ENCODE measurements at regions not wholly inside any gene's neighbourhood (a gene's known extent, or its start where the extent isn't known, plus 50 kb on each side); places are given as distances from the start of the nearest gene placed in this dataset.

DNA sequence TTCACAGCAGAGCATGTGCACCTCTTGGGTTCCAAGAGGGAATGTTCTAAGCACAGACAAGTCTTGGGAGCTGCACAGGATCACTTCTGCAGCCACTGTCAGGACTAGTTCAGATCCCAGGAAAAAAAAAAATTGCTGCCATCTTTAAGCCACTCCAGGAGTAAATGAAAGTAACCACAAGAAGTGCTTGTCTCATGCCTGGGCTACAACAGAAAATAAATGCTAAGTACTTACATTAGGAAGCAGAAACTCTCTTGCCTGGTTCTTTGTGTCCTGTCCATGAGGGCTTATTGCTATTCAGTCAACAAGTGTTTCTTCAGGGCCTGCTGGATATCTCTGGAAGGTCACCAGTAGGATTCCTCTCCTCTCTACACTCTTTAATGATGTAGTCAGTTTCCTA, 176.1 kb downstream of the KTN1 start:
- no peak for DNase-seq
- H3K9me3 Mint-ChIP-seq, result no peaks in the 10 kb centered on the region
- H3K27me3 Mint-ChIP-seq, result peaks cover 4% of the 10 kb centered on the region
- POLR2A ChIA-PET, result no interaction called here
- ATAC-seq (ENCODE audit: low read depth), result no peak
- no peaks in the 10 kb centered on the region for H3K36me3 Mint-ChIP-seq
- H3K4me3 Mint-ChIP-seq, result no peak overlapping the region
- peaks cover 2% of the 10 kb centered on the region for H3K4me1 Mint-ChIP-seq
- H3K27ac Mint-ChIP-seq, result no peak overlapping the region

DNA sequence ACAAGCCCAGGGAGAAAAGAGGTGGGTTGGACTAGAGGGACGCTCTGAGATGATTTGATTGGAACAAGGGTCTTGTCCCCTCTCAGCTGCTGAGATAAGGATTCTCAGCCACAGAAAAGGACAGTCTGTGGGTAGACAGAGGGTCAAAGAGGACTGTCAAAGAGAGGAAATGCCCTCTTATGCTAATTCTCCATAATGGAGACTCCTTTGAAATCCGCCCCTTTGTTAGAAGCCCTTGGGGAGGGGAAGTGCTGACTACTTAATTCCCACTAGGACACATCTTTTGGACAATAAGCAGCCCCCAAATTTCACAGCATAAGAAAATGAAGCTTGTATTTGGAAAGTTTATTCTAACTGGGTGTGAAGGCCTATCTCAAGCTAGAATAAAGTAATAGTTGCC, 176.6 kb downstream of the KTN1 start:
- Mint-ChIP-seq H3K9me3 (no peaks in the 10 kb centered on the region), H3K27me3 (peaks cover 4% of the 10 kb centered on the region), H3K4me1 (peaks cover 2% of the 10 kb centered on the region), H3K4me3 (no peak overlapping the region), H3K36me3 (no peaks in the 10 kb centered on the region), H3K27ac (no peak overlapping the region)
- no peak for DNase-seq
- ATAC-seq (ENCODE audit: low read depth), result no peak
- POLR2A ChIA-PET, result no interaction called here

- POLR2A ChIA-PET, result no interaction called here
- DNase-seq (no peak), ATAC-seq (ENCODE audit: low read depth) (no peak)
- H3K4me1 Mint-ChIP-seq, result peaks cover 2% of the 10 kb centered on the region
- no peaks in the 10 kb centered on the region for H3K36me3 Mint-ChIP-seq
- H3K9me3 Mint-ChIP-seq, result no peaks in the 10 kb centered on the region
- H3K4me3 Mint-ChIP-seq, result no peak overlapping the region
- H3K27me3 Mint-ChIP-seq, result peaks cover 4% of the 10 kb centered on the region
- no peak overlapping the region for H3K27ac Mint-ChIP-seq
Observed at GRCh38 chr14:55758796-55759195, 178.8 kb downstream of the KTN1 start.

GRCh38 chr14:55760789-55761566, 181.0 kb downstream of the KTN1 start:
- DNase-seq (no peak), ATAC-seq (ENCODE audit: low read depth) (no peak)
- H3K36me3 Mint-ChIP-seq, result no peaks in the 10 kb centered on the region
- peaks cover 4% of the 10 kb centered on the region for H3K27me3 Mint-ChIP-seq
- H3K4me3 Mint-ChIP-seq, result no peak overlapping the region
- POLR2A ChIA-PET, result no interaction called here
- H3K27ac Mint-ChIP-seq, result no peak overlapping the region
- peaks cover 2% of the 10 kb centered on the region for H3K4me1 Mint-ChIP-seq
- H3K9me3 Mint-ChIP-seq, result no peaks in the 10 kb centered on the region

- DNase-seq (no peak), ATAC-seq (ENCODE audit: low read depth) (no peak)
- Mint-ChIP-seq H3K4me1 (no peaks in the 10 kb centered on the region), H3K27ac (no peak overlapping the region), H3K27me3 (peaks cover 4% of the 10 kb centered on the region), H3K4me3 (no peak overlapping the region), H3K36me3 (no peaks in the 10 kb centered on the region), H3K9me3 (no peaks in the 10 kb centered on the region)
- POLR2A ChIA-PET, result no interaction called here
Observed at GRCh38 chr14:55761651-55762050, 181.6 kb downstream of the KTN1 start.

DNA sequence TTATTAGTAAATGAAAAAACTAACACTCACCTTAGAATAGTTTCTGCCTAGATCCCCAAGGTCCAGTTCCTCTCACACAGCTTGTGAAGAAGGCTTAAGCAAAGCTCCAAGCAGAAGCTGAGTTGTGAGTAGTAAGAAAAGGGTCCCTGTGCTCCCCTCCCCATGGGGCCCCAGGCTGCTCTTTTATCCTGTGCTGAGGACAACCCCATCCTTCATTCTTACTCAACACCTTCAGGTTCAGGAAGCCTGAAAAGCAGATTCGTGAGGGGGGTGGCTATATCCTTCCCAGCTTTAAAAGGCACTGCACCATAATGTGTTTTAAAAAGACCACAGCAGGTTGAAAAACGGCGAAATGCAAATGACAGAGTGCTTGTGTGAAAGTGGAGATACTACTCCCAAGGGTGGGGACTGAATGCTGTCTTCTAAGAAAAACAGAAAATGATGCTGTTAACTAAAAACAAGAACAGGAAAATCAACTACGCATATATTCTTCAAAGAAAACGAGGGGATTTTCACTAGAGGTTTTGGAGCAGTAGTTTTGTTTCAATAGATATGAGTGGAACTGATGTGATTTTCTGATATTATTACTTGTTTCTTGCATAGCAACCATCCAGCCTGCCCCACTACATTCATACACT, 182.7 kb downstream of the KTN1 start:
- no peak for ATAC-seq (ENCODE audit: low read depth)

GRCh38 chr14:55764784-55765183, 184.8 kb downstream of the KTN1 start:
- Mint-ChIP-seq H3K27ac (no peak overlapping the region), H3K4me1 (no peaks in the 10 kb centered on the region), H3K36me3 (no peaks in the 10 kb centered on the region), H3K9me3 (no peaks in the 10 kb centered on the region), H3K27me3 (peaks cover 3% of the 10 kb centered on the region), H3K4me3 (no peak overlapping the region)
- no peak for DNase-seq
- POLR2A ChIA-PET, result no interaction called here
- no peak for ATAC-seq (ENCODE audit: low read depth)

More for the DNA sequence above, 182.7 kb downstream of the KTN1 start:
- POLR2A ChIA-PET, result no interaction called here
- no peaks in the 10 kb centered on the region for H3K9me3 Mint-ChIP-seq
- H3K4me1 Mint-ChIP-seq, result no peaks in the 10 kb centered on the region
- no peak overlapping the region for H3K27ac Mint-ChIP-seq
- peaks cover 4% of the 10 kb centered on the region for H3K27me3 Mint-ChIP-seq
- no peaks in the 10 kb centered on the region for H3K36me3 Mint-ChIP-seq
- H3K4me3 Mint-ChIP-seq, result no peak overlapping the region
- DNase-seq, result no peak

DNA sequence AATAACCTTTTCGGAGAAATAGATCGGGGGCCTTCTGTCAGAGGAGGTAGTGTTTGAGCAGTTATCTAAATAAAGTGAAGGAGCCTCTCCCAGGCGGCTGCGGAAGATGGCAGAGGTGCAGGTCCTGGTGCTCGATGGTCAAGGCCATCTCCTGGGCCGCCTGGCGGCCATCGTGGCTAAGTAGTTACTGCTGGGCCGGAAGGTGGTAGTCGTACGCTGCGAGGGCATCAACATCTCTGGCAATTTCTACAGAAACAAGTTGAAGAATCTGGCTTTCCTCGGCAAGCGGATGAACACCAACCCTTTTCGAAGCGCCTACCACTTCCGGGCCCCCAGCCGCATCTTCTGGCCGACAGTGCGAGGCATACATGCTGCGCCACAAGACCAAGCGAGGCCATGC, 186.1 kb downstream of the KTN1 start:
- Mint-ChIP-seq H3K4me1 (no peaks in the 10 kb centered on the region), H3K36me3 (no peaks in the 10 kb centered on the region), H3K27me3 (peaks cover 8% of the 10 kb centered on the region), H3K9me3 (no peaks in the 10 kb centered on the region), H3K4me3 (no peak overlapping the region), H3K27ac (no peak overlapping the region)
- ATAC-seq (ENCODE audit: low read depth), result no peak
- POLR2A ChIA-PET, result no interaction called here
- no peak for DNase-seq

DNA sequence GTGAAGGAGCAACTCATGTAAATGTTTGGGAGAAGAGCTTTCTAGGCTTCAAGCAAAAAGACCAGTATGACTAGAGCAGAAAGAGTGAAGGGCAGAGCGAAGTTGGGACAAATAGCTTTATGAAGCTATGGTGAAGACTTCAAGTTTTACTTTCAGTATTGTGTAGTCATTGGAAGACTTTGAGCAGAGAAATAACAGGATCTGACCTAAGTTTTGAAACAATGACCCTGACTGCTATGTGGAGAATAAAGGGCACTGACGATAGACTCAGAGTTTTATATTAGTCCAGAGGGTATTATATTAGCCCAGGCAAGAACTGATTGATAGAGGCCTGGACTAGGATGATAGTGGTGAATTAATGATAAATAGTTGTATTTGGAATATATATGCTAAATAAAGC, 187.3 kb downstream of the KTN1 start:
- DNase-seq, result no peak
- H3K27ac Mint-ChIP-seq, result no peak overlapping the region
- no peaks in the 10 kb centered on the region for H3K9me3 Mint-ChIP-seq

DNA sequence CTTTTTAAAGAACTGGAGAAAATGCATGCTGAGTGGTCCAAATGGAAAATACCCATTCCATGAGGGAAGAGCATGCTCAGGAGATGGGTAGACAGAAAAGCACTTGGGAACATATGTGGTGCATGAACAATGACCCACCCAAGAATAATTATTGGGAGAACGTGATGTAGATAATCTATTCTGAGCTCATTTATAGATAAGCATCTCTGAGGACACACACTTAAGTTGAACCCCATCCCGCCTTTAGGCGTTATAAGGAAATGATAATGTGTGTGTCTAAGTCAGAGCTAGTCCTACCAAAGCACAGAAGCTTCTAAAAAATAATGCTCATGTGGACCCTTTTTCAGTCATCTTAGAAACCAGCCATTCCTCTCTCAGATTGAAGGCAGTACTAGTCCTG, 189.9 kb downstream of the KTN1 start:
- H3K27ac Mint-ChIP-seq, result no peak overlapping the region
- H3K9me3 Mint-ChIP-seq, result no peaks in the 10 kb centered on the region
- H3K4me1 Mint-ChIP-seq, result no peaks in the 10 kb centered on the region
- POLR2A ChIA-PET, result no interaction called here
- DNase-seq (no peak), ATAC-seq (ENCODE audit: low read depth) (no peak)
- H3K4me3 Mint-ChIP-seq, result no peak overlapping the region
- peaks cover 11% of the 10 kb centered on the region for H3K27me3 Mint-ChIP-seq
- no peaks in the 10 kb centered on the region for H3K36me3 Mint-ChIP-seq

More for the DNA sequence above, 187.3 kb downstream of the KTN1 start:
- no peak for ATAC-seq (ENCODE audit: low read depth)
- Mint-ChIP-seq H3K36me3 (no peaks in the 10 kb centered on the region), H3K27me3 (peaks cover 11% of the 10 kb centered on the region), H3K4me1 (no peaks in the 10 kb centered on the region), H3K4me3 (no peak overlapping the region)
- POLR2A ChIA-PET, result no interaction called here

DNA sequence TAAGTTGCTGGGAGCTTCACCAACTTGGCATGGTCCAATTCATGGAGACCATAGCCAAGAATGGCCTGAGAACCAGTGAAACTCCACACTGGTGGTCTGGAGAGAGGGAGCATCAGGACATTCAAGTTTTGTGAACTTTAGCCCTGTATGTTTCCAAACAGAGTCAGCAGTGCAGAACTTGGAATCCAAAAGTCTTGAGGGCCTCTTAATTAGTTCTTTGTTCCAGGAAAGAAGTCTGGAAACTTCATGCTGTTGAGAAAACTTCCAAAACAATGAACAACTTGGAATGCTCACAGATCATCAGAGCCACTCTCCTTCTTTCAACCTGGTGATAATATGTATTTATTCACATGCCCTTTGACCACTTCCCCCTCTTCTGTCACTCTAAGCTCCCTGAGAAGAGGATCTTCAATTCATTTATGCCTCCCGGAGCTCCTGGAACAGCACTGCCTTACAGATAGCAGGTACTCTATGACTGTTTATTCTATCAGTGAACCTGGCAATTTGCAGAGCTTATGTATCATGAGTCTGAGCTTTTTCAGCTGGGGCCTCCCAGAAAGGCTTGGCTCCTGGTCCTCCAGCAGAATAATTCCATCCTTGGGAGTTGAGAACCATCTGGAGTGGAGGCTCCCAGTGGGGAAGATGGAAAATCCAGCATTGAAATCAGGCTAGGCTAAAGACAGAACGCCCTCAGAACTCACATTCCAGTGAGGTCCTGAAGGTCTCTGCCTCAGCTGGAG, 191.4 kb downstream of the KTN1 start:
- Mint-ChIP-seq H3K4me3 (no peak overlapping the region), H3K4me1 (no peaks in the 10 kb centered on the region), H3K27me3 (peaks cover 11% of the 10 kb centered on the region), H3K9me3 (no peaks in the 10 kb centered on the region), H3K27ac (no peak overlapping the region), H3K36me3 (no peaks in the 10 kb centered on the region)
- POLR2A ChIA-PET, result no interaction called here
- no peak for ATAC-seq (ENCODE audit: low read depth)
- DNase-seq, result no peak

- POLR2A ChIA-PET, result no interaction called here
- Mint-ChIP-seq H3K9me3 (peaks cover 2% of the 10 kb centered on the region), H3K36me3 (no peaks in the 10 kb centered on the region), H3K27ac (no peak overlapping the region), H3K4me3 (no peak overlapping the region), H3K27me3 (peaks cover 11% of the 10 kb centered on the region), H3K4me1 (no peaks in the 10 kb centered on the region)
- ATAC-seq (ENCODE audit: low read depth) (no peak), DNase-seq (no peak)
Observed at GRCh38 chr14:55772486-55772885, 192.5 kb downstream of the KTN1 start.

DNA sequence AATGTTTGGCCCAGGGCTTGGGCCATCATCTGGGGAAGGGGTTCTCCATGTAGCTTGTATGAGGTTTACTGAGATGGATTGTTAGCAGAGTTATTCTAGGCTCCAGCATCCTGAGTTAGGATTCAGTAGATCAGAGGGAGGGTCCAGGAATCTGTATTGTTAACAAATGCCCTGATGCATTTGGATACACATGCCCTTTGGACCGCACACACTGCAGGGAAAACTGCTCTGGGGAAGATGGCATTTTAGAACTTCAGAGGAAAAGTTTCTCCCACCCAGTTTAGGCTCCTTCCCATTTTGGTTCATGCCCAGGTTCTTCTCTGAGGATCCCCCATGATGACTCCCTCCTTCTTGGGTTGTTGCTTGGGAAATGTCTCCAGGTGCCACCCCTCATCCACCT, 193.3 kb downstream of the KTN1 start:
- no peak overlapping the region for H3K27ac Mint-ChIP-seq
- ATAC-seq (ENCODE audit: low read depth), result no peak
- POLR2A ChIA-PET, result no interaction called here

GRCh38 chr14:55773984-55774545, 194.1 kb downstream of the KTN1 start:
- Mint-ChIP-seq H3K4me1 (no peaks in the 10 kb centered on the region), H3K27me3 (peaks cover 11% of the 10 kb centered on the region), H3K27ac (no peak overlapping the region), H3K9me3 (peaks cover 2% of the 10 kb centered on the region), H3K4me3 (no peak overlapping the region), H3K36me3 (no peaks in the 10 kb centered on the region)
- ATAC-seq (ENCODE audit: low read depth) (no peak), DNase-seq (no peak)
- POLR2A ChIA-PET, result no interaction called here

More for the DNA sequence above, 193.3 kb downstream of the KTN1 start:
- H3K4me1 Mint-ChIP-seq, result no peaks in the 10 kb centered on the region
- H3K9me3 Mint-ChIP-seq, result peaks cover 2% of the 10 kb centered on the region
- no peak overlapping the region for H3K4me3 Mint-ChIP-seq
- H3K27me3 Mint-ChIP-seq, result peaks cover 11% of the 10 kb centered on the region
- H3K36me3 Mint-ChIP-seq, result no peaks in the 10 kb centered on the region
- DNase-seq, result no peak
